GM12874 (cell line): ENCODE measurements at regions not wholly inside any gene's neighbourhood (a gene's known extent, or its start where the extent isn't known, plus 50 kb on each side); places are given as distances from the start of the nearest gene placed in this dataset.

Experiments used
- TF ChIP-seq, protein P1 (sequence below): IDR thresholded peaks from 2 replicates; pipeline ENCODE4 v1.5.1; 2011; ENCODE audit warnings: low read depth, mild to moderate bottlenecking, control low read depth, low read length, moderate library complexity; ENCODE audit not compliant: insufficient read depth

DNA sequence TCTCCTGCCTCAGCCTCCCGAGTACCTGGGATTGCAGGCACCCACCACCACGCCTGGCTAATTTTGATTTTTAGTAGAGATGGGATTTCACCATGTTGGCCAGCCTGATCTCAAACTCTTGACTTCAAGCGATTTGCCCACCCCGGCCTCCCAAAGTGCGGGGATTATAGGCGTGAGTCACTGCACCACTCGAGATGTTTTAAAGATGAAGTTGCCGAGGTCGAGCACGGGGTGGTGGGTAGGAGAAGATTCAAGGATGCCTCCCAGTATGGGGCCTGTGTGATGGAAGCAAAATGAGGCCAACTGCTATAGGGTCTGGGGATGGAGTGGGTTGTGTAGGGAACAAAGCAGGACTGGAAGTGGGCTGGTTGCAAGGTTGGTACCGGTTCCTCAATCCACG, 245.2 kb downstream of the MN1 start:
- TF ChIP-seq, protein P1, sequence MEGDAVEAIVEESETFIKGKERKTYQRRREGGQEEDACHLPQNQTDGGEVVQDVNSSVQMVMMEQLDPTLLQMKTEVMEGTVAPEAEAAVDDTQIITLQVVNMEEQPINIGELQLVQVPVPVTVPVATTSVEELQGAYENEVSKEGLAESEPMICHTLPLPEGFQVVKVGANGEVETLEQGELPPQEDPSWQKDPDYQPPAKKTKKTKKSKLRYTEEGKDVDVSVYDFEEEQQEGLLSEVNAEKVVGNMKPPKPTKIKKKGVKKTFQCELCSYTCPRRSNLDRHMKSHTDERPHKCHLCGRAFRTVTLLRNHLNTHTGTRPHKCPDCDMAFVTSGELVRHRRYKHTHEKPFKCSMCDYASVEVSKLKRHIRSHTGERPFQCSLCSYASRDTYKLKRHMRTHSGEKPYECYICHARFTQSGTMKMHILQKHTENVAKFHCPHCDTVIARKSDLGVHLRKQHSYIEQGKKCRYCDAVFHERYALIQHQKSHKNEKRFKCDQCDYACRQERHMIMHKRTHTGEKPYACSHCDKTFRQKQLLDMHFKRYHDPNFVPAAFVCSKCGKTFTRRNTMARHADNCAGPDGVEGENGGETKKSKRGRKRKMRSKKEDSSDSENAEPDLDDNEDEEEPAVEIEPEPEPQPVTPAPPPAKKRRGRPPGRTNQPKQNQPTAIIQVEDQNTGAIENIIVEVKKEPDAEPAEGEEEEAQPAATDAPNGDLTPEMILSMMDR, result no peak

DNA sequence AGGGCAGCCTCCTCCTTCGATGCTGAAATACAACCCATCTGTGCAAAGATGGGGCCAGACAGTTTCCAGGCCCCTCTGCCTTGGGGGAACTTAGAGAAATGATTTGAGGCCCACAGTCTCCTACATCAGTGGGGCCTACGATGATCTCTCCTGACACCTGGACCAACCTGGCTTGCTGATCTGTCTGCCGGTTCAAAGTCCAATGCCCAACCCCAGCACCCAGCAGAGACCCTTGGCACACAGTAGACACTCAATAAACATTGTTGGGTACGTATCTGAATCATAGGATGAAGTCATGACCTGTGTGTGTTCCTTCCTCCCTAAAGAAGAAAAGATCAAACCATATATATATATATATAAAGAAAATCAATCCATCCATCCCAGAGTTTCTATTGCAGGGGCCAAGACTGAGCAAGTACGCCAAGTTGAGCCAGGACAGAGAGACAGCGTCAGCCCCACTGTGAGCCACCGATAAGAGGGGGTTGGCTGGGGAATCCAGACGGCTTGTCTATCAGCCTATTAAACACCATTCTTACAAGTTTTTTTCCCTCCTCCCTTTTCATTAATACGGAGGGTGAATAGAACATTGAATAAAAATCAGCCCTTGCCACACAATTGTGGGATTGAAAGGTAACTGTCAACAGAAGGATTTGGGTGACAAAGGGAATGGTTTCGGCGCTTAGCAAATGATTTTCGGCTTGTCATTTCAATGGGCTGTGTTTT, 244.1 kb downstream of the MN1 start:
- TF ChIP-seq, protein P1, result no peak

DNA sequence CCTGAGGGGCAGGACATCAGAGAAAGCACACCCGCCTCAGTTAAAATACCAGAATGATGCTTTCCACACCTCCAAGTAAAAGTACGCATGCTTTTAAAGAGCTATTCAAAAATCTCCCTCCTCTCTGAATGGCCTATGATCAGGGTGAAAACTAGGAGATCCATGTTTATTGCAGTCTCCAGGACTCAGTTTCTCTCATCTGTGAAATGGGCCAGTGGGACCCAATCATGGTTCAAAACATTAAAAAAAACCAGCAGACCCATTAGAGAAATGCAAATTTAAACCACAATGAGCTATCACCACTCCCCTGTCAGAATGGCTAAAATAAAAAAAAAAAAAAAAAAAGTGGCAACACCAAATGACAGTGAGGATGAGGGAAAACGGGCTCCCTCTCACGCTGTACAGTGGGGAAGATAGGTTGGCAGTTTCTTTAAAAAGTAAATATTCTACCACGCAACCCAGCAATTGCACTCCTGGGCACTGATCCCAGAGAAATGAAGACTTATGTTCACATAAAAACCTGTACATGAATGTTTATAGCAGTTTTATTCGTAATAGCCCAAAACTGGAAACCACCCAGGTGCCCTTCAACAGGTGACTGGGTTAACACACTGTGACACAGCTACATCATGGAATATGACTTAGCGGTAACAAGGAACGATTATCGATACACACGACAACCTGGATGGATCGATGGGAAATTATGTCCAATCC, 242.7 kb downstream of the MN1 start:
- TF ChIP-seq, protein P1, result no peak

DNA sequence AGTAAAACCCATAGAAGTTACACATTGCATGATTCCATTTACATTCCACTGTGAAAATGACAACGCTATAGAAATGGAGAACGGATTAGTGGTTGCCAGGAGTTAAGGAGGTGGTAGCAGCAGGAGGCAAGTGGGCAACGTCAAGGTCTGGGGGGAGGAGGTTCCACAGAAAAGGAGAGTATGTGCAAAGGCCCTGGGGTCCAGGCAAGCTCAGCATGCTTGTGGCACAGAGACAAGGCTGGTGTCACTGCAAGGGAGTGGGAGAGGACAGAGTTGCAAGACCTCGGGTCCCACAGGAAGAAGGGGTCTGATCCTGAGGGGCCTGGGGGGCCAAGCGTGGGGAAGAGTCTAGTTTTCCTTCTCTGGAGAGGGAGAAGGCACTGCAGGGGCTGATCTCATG, 240.8 kb downstream of the MN1 start:
- TF ChIP-seq, protein P1, result no peak

DNA sequence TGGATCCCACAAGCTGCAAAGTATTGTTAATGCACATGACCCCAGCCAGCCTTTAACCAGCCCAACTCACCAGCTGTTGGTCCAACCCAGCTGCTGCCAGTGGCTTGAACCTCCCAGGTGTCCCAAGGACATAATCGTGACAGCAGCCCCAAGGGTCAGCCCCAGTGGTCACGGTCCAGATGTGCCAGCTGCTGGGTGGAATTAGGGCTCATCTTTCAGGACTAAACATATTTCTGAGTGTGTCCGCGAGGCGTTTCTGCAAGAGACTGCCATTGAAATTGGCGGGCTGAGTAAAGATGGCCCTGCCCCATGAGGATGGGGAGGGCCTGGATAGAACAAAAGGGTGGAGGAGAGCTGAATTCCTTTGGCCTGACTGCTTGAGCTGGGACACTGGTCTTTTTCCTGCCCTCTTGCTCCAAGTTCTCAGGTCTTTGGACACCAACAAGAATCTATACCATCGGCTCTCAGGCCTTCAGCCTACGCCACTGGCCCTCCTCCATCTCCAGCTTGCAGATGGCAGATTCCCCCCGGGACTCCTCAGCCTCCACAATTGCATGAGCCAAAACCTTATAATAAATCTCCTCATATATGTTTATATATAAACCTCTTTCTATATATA, 240.2 kb downstream of the MN1 start:
- TF ChIP-seq, protein P1, result no peak

DNA sequence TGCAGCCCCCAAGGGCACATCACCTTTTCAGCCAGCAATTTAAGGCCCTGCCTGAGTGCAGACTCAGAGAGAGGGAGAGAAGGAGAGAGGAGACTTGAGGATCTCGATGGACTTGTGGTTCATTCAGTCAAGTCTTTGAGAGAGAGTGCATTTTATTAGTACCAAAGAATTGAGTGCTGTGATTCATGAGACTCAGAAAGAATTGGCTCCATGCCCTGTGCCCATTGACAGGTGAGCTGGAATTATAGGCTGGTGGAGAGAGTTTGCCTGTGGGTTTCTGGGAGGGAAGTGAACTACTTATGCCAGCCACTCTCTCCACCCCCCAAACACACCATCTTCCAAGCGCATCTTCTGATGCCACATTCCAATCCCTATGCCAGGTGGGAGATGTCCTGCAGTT, 236.8 kb downstream of the MN1 start:
- TF ChIP-seq, protein P1, result no peak

DNA sequence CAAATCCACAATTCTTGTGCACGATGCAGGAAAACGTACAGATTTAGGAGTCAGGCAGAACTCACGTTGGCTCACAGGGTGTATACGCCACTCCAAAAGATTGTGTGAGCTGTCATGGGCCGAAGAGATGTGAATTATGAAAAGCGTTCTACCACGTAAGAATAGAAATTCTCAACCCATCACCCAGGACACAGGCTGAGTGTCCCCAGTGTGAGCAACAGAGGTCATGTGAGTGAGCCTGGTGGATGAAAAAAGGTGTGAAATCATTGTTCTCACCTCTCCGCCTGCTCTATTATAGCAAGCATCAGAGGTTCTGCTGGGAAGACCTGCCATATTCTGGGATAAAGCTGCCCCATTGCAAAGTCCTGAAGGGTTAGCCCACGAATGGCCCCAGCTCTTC, 235.0 kb downstream of the MN1 start:
- TF ChIP-seq, protein P1, result no peak
